ENCODE measurements at regions not wholly inside any gene's neighbourhood (a gene's known extent, or its start where the extent isn't known, plus 50 kb on each side); places are given as distances from the start of the nearest gene placed in this dataset.

- H3K27me3 ChIP-seq (ENCODE audit: control insufficient read depth in 1 of 2, insufficient read depth in 2 of 2, low read length in 2 of 2), result peaks cover 7 to 16% of the 10 kb centered on the region in 2 donors
- H3K4me3 ChIP-seq (ENCODE audit: low read depth in 1 of 2, low read length in 2 of 2), result no peak overlapping the region
These were observed 199.8 kb downstream of the C1orf94 start for GRCh38 chr1:34376531-34376930.

GRCh38 chr1:34378968-34379856 lies 202.5 kb downstream of the C1orf94 start:
- H3K4me1 ChIP-seq (ENCODE audit: control insufficient read depth in 1 of 2, insufficient read depth in 2 of 2, low read length in 2 of 2), result no peaks in the 10 kb centered on the region
- peaks cover 7 to 16% of the 10 kb centered on the region in 2 donors for H3K27me3 ChIP-seq (ENCODE audit: control insufficient read depth in 1 of 2, insufficient read depth in 2 of 2, low read length in 2 of 2)
- H3K27ac ChIP-seq (ENCODE audit: low read depth, low read length), result no peak overlapping the region

More at GRCh38 chr1:34376531-34376930, 199.8 kb downstream of the C1orf94 start:
- no peaks in the 10 kb centered on the region for H3K36me3 ChIP-seq (ENCODE audit: control insufficient read depth in 1 of 2, insufficient read depth in 2 of 2, low read length in 2 of 2)
- H3K27ac ChIP-seq (ENCODE audit: low read depth, low read length), result no peak overlapping the region
- no peak overlapping the region for H3K9ac ChIP-seq (ENCODE audit: low read depth in 1 of 2, low read length in 2 of 2)
- no peaks in the 10 kb centered on the region for H3K9me3 ChIP-seq (ENCODE audit: control insufficient read depth in 1 of 2, low read length in 2 of 2)
- H3K4me1 ChIP-seq (ENCODE audit: control insufficient read depth in 1 of 2, insufficient read depth in 2 of 2, low read length in 2 of 2), result no peaks in the 10 kb centered on the region

GRCh38 chr1:34379911-34380310 lies 203.2 kb downstream of the C1orf94 start:
- Histone ChIP-seq H3K9me3 (ENCODE audit: control insufficient read depth in 1 of 2, low read length in 2 of 2) (no peaks in the 10 kb centered on the region), H3K4me1 (ENCODE audit: control insufficient read depth in 1 of 2, insufficient read depth in 2 of 2, low read length in 2 of 2) (no peaks in the 10 kb centered on the region), H3K27me3 (ENCODE audit: control insufficient read depth in 1 of 2, insufficient read depth in 2 of 2, low read length in 2 of 2) (peaks cover 7 to 16% of the 10 kb centered on the region in 2 donors), H3K4me3 (ENCODE audit: low read depth in 1 of 2, low read length in 2 of 2) (no peak overlapping the region), H3K9ac (ENCODE audit: low read depth in 1 of 2, low read length in 2 of 2) (no peak overlapping the region), H3K36me3 (ENCODE audit: control insufficient read depth in 1 of 2, insufficient read depth in 2 of 2, low read length in 2 of 2) (no peaks in the 10 kb centered on the region), H3K27ac (ENCODE audit: low read depth, low read length) (no peak overlapping the region)

More at GRCh38 chr1:34378968-34379856, 202.5 kb downstream of the C1orf94 start:
- no peak overlapping the region for H3K4me3 ChIP-seq (ENCODE audit: low read depth in 1 of 2, low read length in 2 of 2)
- H3K9ac ChIP-seq (ENCODE audit: low read depth in 1 of 2, low read length in 2 of 2), result no peak overlapping the region
- H3K36me3 ChIP-seq (ENCODE audit: control insufficient read depth in 1 of 2, insufficient read depth in 2 of 2, low read length in 2 of 2), result no peaks in the 10 kb centered on the region
- no peaks in the 10 kb centered on the region for H3K9me3 ChIP-seq (ENCODE audit: control insufficient read depth in 1 of 2, low read length in 2 of 2)

- Histone ChIP-seq H3K27ac (ENCODE audit: low read depth, low read length) (no peak overlapping the region), H3K4me3 (ENCODE audit: low read depth in 1 of 2, low read length in 2 of 2) (no peak overlapping the region), H3K9ac (ENCODE audit: low read depth in 1 of 2, low read length in 2 of 2) (no peak overlapping the region), H3K4me1 (ENCODE audit: control insufficient read depth in 1 of 2, insufficient read depth in 2 of 2, low read length in 2 of 2) (no peaks in the 10 kb centered on the region), H3K27me3 (ENCODE audit: control insufficient read depth in 1 of 2, insufficient read depth in 2 of 2, low read length in 2 of 2) (peaks cover 7 to 16% of the 10 kb centered on the region in 2 donors), H3K9me3 (ENCODE audit: control insufficient read depth in 1 of 2, low read length in 2 of 2) (no peaks in the 10 kb centered on the region), H3K36me3 (ENCODE audit: control insufficient read depth in 1 of 2, insufficient read depth in 2 of 2, low read length in 2 of 2) (no peaks in the 10 kb centered on the region)
These were observed 203.9 kb downstream of the C1orf94 start for GRCh38 chr1:34380526-34381124.

- Histone ChIP-seq H3K4me3 (ENCODE audit: low read depth in 1 of 2, low read length in 2 of 2) (no peak overlapping the region), H3K27ac (ENCODE audit: low read depth, low read length) (no peak overlapping the region), H3K27me3 (ENCODE audit: control insufficient read depth in 1 of 2, insufficient read depth in 2 of 2, low read length in 2 of 2) (no peaks in the 10 kb centered on the region), H3K36me3 (ENCODE audit: control insufficient read depth in 1 of 2, insufficient read depth in 2 of 2, low read length in 2 of 2) (no peaks in the 10 kb centered on the region), H3K9me3 (ENCODE audit: control insufficient read depth in 1 of 2, low read length in 2 of 2) (peaks cover 0 to 2% of the 10 kb centered on the region in 2 donors), H3K9ac (ENCODE audit: low read depth in 1 of 2, low read length in 2 of 2) (no peak overlapping the region), H3K4me1 (ENCODE audit: control insufficient read depth in 1 of 2, insufficient read depth in 2 of 2, low read length in 2 of 2) (no peaks in the 10 kb centered on the region)
These were observed 213.3 kb downstream of the C1orf94 start for GRCh38 chr1:34389974-34390373.

- Histone ChIP-seq H3K9ac (ENCODE audit: low read depth in 1 of 2, low read length in 2 of 2) (no peak overlapping the region), H3K27ac (ENCODE audit: low read depth, low read length) (no peak overlapping the region), H3K36me3 (ENCODE audit: control insufficient read depth in 1 of 2, insufficient read depth in 2 of 2, low read length in 2 of 2) (no peaks in the 10 kb centered on the region), H3K4me3 (ENCODE audit: low read depth in 1 of 2, low read length in 2 of 2) (no peak overlapping the region), H3K9me3 (ENCODE audit: control insufficient read depth in 1 of 2, low read length in 2 of 2) (no peaks in the 10 kb centered on the region), H3K27me3 (ENCODE audit: control insufficient read depth in 1 of 2, insufficient read depth in 2 of 2, low read length in 2 of 2) (no peaks in the 10 kb centered on the region), H3K4me1 (ENCODE audit: control insufficient read depth in 1 of 2, insufficient read depth in 2 of 2, low read length in 2 of 2) (no peaks in the 10 kb centered on the region)
These were observed 219.3 kb downstream of the C1orf94 start for GRCh38 chr1:34396042-34396441.

- H3K4me1 ChIP-seq (ENCODE audit: control insufficient read depth in 1 of 2, insufficient read depth in 2 of 2, low read length in 2 of 2), result no peaks in the 10 kb centered on the region
- no peaks in the 10 kb centered on the region for H3K27me3 ChIP-seq (ENCODE audit: control insufficient read depth in 1 of 2, insufficient read depth in 2 of 2, low read length in 2 of 2)
- no peaks in the 10 kb centered on the region for H3K36me3 ChIP-seq (ENCODE audit: control insufficient read depth in 1 of 2, insufficient read depth in 2 of 2, low read length in 2 of 2)
- H3K27ac ChIP-seq (ENCODE audit: low read depth, low read length), result no peak overlapping the region
- H3K9me3 ChIP-seq (ENCODE audit: control insufficient read depth in 1 of 2, low read length in 2 of 2), result no peaks in the 10 kb centered on the region
- no peak overlapping the region for H3K9ac ChIP-seq (ENCODE audit: low read depth in 1 of 2, low read length in 2 of 2)
- H3K4me3 ChIP-seq (ENCODE audit: low read depth in 1 of 2, low read length in 2 of 2), result no peak overlapping the region
These were observed 221.7 kb downstream of the C1orf94 start for GRCh38 chr1:34398241-34398915.

- no peaks in the 10 kb centered on the region for H3K9me3 ChIP-seq (ENCODE audit: control insufficient read depth in 1 of 2, low read length in 2 of 2)
- no peak overlapping the region for H3K4me3 ChIP-seq (ENCODE audit: low read depth in 1 of 2, low read length in 2 of 2)
- H3K4me1 ChIP-seq (ENCODE audit: control insufficient read depth in 1 of 2, insufficient read depth in 2 of 2, low read length in 2 of 2), result no peaks in the 10 kb centered on the region
- H3K36me3 ChIP-seq (ENCODE audit: control insufficient read depth in 1 of 2, insufficient read depth in 2 of 2, low read length in 2 of 2), result no peaks in the 10 kb centered on the region
- H3K27me3 ChIP-seq (ENCODE audit: control insufficient read depth in 1 of 2, insufficient read depth in 2 of 2, low read length in 2 of 2), result no peaks in the 10 kb centered on the region
- no peak overlapping the region for H3K27ac ChIP-seq (ENCODE audit: low read depth, low read length)
- H3K9ac ChIP-seq (ENCODE audit: low read depth in 1 of 2, low read length in 2 of 2), result no peak overlapping the region
These were observed 222.2 kb downstream of the C1orf94 start for GRCh38 chr1:34398916-34399275.

GRCh38 chr1:34400675-34401074 lies 224.0 kb downstream of the C1orf94 start:
- H3K27me3 ChIP-seq (ENCODE audit: control insufficient read depth in 1 of 2, insufficient read depth in 2 of 2, low read length in 2 of 2), result no peaks in the 10 kb centered on the region
- no peak overlapping the region for H3K9ac ChIP-seq (ENCODE audit: low read depth in 1 of 2, low read length in 2 of 2)
- peaks cover 0 to 2% of the 10 kb centered on the region in 2 donors for H3K9me3 ChIP-seq (ENCODE audit: control insufficient read depth in 1 of 2, low read length in 2 of 2)
- H3K36me3 ChIP-seq (ENCODE audit: control insufficient read depth in 1 of 2, insufficient read depth in 2 of 2, low read length in 2 of 2), result no peaks in the 10 kb centered on the region
- H3K4me3 ChIP-seq (ENCODE audit: low read depth in 1 of 2, low read length in 2 of 2), result no peak overlapping the region
- no peak overlapping the region for H3K27ac ChIP-seq (ENCODE audit: low read depth, low read length)
- H3K4me1 ChIP-seq (ENCODE audit: control insufficient read depth in 1 of 2, insufficient read depth in 2 of 2, low read length in 2 of 2), result no peaks in the 10 kb centered on the region

GRCh38 chr1:34403156-34403555 lies 226.4 kb downstream of the C1orf94 start:
- Histone ChIP-seq H3K9me3 (ENCODE audit: control insufficient read depth in 1 of 2, low read length in 2 of 2) (peaks cover 0 to 2% of the 10 kb centered on the region in 2 donors), H3K4me1 (ENCODE audit: control insufficient read depth in 1 of 2, insufficient read depth in 2 of 2, low read length in 2 of 2) (peaks cover 15% of the 10 kb centered on the region in 2 donors), H3K27ac (ENCODE audit: low read depth, low read length) (no peak overlapping the region), H3K9ac (ENCODE audit: low read depth in 1 of 2, low read length in 2 of 2) (no peak overlapping the region), H3K36me3 (ENCODE audit: control insufficient read depth in 1 of 2, insufficient read depth in 2 of 2, low read length in 2 of 2) (no peaks in the 10 kb centered on the region), H3K27me3 (ENCODE audit: control insufficient read depth in 1 of 2, insufficient read depth in 2 of 2, low read length in 2 of 2) (no peaks in the 10 kb centered on the region), H3K4me3 (ENCODE audit: low read depth in 1 of 2, low read length in 2 of 2) (no peak overlapping the region)

Data from duodenal mucosa (tissue), 2 donors.